Lower leg skin (tissue), 3 donors: ENCODE measurements at regions not wholly inside any gene's neighbourhood (a gene's known extent, or its start where the extent isn't known, plus 50 kb on each side); places are given as distances from the start of the nearest gene placed in this dataset.

Experiments
- POLR2A ChIP-seq, 2 donors: fragments of 450-650 bp; IDR thresholded peaks; one replicate each; pipeline ENCODE4 v1.6.1; 2016 to 2017; ENCODE audit warnings: antibody characterized with exemption in 2 of 2, mild to moderate bottlenecking in 1 of 2, moderate library complexity in 1 of 2
- TF ChIP-seq, protein P1 (sequence below), 3 donors: fragments of 450-650 bp; IDR thresholded peaks; one replicate each; pipeline ENCODE4 v1.5.1; 2016; ENCODE audit warnings: antibody characterized with exemption in 3 of 3, mild to moderate bottlenecking in 3 of 3, moderate library complexity in 2 of 3

DNA sequence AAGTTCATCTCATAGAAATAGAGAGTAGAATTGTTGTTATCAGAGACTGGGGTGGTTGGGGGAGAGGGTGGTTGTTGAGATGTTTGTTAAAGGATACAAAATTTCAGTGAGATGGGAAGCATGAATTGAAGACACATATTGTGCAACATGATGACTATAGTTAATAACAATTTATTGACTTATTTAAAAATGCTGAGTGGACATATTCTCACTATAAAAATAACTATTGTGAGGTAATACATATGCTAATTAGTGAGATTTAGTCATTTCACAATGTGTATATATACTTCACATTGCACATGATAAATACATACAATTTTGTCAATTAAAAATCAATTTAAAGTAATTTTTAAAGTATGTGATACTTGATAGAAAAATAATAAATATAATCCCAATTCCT is 722.5 kb upstream of the CHD1 start:
- TF ChIP-seq, protein P1, sequence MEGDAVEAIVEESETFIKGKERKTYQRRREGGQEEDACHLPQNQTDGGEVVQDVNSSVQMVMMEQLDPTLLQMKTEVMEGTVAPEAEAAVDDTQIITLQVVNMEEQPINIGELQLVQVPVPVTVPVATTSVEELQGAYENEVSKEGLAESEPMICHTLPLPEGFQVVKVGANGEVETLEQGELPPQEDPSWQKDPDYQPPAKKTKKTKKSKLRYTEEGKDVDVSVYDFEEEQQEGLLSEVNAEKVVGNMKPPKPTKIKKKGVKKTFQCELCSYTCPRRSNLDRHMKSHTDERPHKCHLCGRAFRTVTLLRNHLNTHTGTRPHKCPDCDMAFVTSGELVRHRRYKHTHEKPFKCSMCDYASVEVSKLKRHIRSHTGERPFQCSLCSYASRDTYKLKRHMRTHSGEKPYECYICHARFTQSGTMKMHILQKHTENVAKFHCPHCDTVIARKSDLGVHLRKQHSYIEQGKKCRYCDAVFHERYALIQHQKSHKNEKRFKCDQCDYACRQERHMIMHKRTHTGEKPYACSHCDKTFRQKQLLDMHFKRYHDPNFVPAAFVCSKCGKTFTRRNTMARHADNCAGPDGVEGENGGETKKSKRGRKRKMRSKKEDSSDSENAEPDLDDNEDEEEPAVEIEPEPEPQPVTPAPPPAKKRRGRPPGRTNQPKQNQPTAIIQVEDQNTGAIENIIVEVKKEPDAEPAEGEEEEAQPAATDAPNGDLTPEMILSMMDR (IDR thresholded peaks at IDR 0.05) = no peak
- TF ChIP-seq POLR2A (IDR thresholded peaks at IDR 0.05) = no peak
